NT2/D1 (cell line): ENCODE measurements at regions not wholly inside any gene's neighbourhood (a gene's known extent, or its start where the extent isn't known, plus 50 kb on each side); places are given as distances from the start of the nearest gene placed in this dataset.
A peak's percentile ranks its signal among the peaks of the same experiment; 100 is the strongest.

Source experiments
- DNase-seq: peaks from one replicate; pipeline ENCODE4 v3.0.0-alpha.2; 2011; ENCODE audit warnings: low read depth, low spot score
- H3K27me3 ChIP-seq: 2 replicates; pipeline ENCODE4 v1.6.0; 2011; ENCODE audit warnings: mild to moderate bottlenecking; ENCODE audit not compliant: insufficient read length, insufficient read depth
- H3K36me3 ChIP-seq: 2 replicates; pipeline ENCODE4 v1.6.1; 2011; ENCODE audit warnings: mild to moderate bottlenecking, low read length, mixed read lengths; ENCODE audit not compliant: insufficient read depth, insufficient read length
- H3K4me1 ChIP-seq: 2 replicates; pipeline ENCODE4 v1.5.1; 2011; ENCODE audit not compliant: insufficient read depth, insufficient read length
- H3K4me3 ChIP-seq: 2 replicates; pipeline ENCODE4 v1.5.1; 2011; ENCODE audit warnings: low read depth; ENCODE audit not compliant: insufficient read length
- H3K9ac ChIP-seq: 2 replicates; pipeline ENCODE4 v1.6.0; 2011; ENCODE audit warnings: low read depth; ENCODE audit not compliant: insufficient read length
- H3K9me3 ChIP-seq: 2 replicates; pipeline ENCODE4 v1.5.1; 2011; ENCODE audit warnings: mild to moderate bottlenecking, low read length; ENCODE audit not compliant: insufficient read depth
- SUZ12 ChIP-seq: IDR thresholded peaks from 2 replicates; pipeline ENCODE4 v1.6.1; 2011; ENCODE audit not compliant: insufficient read length, insufficient read depth; ENCODE audit errors: extremely low read depth
- YY1 ChIP-seq: IDR thresholded peaks from 2 replicates; pipeline ENCODE4 v1.6.1; 2011; ENCODE audit not compliant: insufficient read length, insufficient read depth
- ZNF274 ChIP-seq: IDR thresholded peaks from 2 replicates; pipeline ENCODE4 v1.6.1; 2011; ENCODE audit warnings: mild to moderate bottlenecking, low read depth, low read length

DNA sequence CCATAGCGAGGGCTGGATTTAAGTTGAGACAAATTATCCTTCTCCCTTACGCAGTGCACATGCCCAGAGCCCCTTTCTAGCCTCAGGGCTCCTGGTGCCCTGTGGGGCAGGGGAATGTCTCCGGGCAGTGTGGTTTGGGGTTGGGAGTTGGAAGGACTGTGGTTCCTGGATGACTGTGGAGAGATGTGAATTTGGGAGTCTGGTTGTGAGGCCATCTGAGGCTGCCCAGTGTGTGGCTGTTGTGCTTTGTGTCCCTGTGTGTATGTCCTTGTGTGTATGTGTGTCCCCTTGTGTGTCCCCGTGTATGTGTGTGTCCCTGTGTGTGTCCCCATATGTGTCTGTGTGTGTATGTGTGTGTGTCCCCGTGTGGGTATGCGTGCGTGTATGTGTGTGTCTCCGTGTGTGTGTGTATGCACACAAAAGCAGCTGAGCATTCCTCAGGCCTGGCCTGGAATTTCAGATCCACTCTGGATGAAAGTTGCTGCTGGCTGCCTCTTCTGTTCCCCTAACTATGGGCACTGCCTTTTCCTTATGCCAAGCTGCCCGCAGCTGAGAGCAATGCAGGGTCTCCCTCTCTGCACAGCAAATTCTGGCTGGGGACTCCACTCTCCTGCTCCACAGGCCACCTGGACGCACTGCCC lies 65.4 kb downstream of the UBIAD1 start:
- TF ChIP-seq ZNF274, result no peak
- no peak for TF ChIP-seq SUZ12
- TF ChIP-seq YY1, result no peak
- peaks cover 18% of the 10 kb centered on the region for H3K4me1 ChIP-seq
- H3K4me3 ChIP-seq, result no peak overlapping the region
- peak overlapping the region; percentile 44 for H3K9ac ChIP-seq
- H3K27me3 ChIP-seq, result peaks cover 4% of the 10 kb centered on the region
- no peak for DNase-seq
- no peaks in the 10 kb centered on the region for H3K36me3 ChIP-seq
- H3K9me3 ChIP-seq, result no peaks in the 10 kb centered on the region

DNA sequence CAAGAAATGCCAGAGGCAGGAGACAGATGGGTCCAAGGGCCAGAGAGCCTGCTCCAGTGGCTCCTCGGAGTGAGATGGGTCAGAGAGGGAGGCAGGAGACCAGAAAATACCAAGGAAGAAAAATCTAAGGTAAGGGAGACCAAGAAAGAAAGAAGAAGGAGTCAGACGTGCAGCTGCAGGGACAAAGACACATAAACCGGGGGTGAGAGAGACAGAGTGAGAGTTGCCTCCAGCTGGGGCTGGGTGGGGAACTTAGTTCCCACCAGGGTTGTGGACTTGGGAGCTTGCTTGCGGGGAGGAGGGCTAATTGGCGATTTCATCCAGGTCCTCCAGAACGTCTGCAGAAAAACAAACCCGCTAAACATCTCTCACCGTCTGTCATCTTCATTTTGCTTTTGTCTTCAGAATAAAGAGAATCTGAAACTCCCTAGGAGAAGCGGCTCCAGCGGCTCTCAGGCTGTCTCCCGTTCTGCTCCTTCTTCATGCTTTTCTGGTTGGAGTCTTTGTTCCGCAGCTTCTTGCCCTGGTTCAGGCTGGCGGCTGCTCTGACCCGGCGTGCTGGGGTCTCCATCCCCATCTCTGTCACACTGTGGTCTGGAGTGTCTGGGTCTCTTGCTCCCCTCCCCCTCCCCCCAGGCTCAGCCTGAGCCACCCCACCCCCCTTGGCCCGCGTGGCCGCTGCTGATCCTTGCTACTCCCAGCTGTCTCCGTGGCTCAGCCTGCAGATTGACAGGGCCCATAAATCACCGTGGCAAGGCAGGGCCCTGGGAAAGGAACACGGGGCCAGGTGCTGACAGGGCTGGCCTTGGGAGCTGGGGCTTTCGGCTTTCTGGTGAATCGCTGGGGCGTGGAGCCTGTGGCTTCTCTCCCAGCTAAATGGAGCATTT lies 66.6 kb downstream of the UBIAD1 start:
- H3K9me3 ChIP-seq, result no peaks in the 10 kb centered on the region
- DNase-seq, result no peak
- peak overlapping the region; percentile 39 for H3K9ac ChIP-seq
- peak overlapping the region; percentile 20 for H3K4me3 ChIP-seq
- TF ChIP-seq YY1 (no peak), ZNF274 (no peak), SUZ12 (no peak)
- H3K4me1 ChIP-seq, result peaks cover 11% of the 10 kb centered on the region
- no peaks in the 10 kb centered on the region for H3K36me3 ChIP-seq
- peaks cover 4% of the 10 kb centered on the region for H3K27me3 ChIP-seq

DNA sequence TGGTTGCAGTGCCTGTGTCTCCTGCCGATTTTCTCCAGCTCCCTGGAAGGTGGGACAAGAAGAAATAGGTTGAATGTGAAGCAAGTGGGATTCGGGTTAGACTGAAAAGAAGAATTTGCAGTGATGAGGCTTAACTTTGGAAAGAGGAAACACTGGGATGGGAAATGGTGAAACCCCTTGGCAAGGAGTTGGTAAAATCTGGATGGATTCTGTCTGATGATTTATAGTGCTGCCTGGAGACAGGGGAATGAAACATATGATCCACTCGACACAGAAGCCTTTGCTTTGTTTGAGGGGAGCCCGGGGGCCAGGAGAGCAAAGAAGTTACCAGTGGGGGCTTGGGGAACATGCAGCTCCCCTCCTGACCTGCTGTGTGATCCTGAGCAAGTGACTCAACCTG lies 67.2 kb downstream of the UBIAD1 start:
- TF ChIP-seq SUZ12 (no peak), ZNF274 (no peak), YY1 (no peak)
- H3K27me3 ChIP-seq, result peaks cover 4% of the 10 kb centered on the region
- DNase-seq, result no peak

DNA sequence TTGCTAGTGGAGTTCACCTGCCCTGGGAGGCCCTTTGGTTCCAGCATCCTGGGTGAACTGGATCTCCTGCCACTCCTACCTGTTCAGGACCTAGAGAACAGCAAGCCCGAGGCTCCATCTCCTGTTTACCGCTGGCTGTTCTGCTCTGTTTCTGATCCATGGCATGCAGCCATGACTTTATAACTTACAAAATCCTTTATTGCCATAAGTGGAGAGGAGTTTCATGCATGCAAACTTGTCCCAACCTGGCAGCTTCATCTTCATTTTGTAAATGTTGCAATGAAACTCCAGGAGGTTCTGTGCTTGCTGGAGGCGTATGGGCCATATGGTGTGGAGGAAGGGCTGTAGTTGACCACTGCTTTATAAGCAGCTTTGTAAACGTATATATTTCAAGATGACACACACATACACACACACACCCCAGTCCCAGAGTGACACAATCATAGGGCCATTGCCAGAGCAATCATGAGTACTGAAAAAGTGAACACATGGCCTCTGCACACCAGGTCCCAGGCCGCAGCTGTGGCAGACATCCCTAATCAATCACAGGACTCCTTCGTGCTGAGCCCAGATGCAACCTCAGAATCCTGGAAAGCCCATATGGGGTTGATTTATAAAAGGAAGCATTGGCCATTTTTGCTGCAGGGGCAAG lies 69.0 kb downstream of the UBIAD1 start:
- DNase-seq, result no peak
- no peaks in the 10 kb centered on the region for H3K9me3 ChIP-seq
- no peaks in the 10 kb centered on the region for H3K36me3 ChIP-seq
- H3K9ac ChIP-seq, result no peak overlapping the region
- peaks cover 6% of the 10 kb centered on the region for H3K4me1 ChIP-seq
- H3K4me3 ChIP-seq, result no peak overlapping the region
- H3K27me3 ChIP-seq, result peaks cover 4% of the 10 kb centered on the region
- no peak for TF ChIP-seq ZNF274
- no peak for TF ChIP-seq SUZ12
- TF ChIP-seq YY1, result no peak

More for the DNA sequence above, 67.2 kb downstream of the UBIAD1 start:
- H3K36me3 ChIP-seq, result no peaks in the 10 kb centered on the region
- H3K9ac ChIP-seq, result peak overlapping the region; percentile 39
- no peaks in the 10 kb centered on the region for H3K9me3 ChIP-seq
- no peak overlapping the region for H3K4me3 ChIP-seq
- peaks cover 6% of the 10 kb centered on the region for H3K4me1 ChIP-seq

DNA sequence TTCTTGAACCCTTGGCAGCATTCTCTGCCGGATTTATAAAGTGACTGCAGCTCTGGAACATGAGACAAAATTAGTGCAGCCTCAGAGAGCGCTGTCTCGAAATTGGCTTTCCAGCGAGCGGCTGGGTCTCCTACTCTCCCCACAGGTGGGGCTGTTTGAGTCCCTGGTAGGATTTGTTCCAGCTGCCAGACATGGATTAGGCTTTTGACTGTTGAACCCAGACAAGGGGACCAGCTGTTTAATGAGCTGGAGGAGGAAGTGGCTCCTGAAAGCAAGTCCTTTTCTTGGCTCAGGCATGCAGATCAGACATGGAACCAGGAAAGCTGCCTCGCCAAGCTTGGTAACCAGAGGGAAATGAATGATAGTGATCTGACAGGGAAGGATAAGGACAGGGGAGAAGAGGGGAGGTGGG lies 69.6 kb downstream of the UBIAD1 start:
- H3K27me3 ChIP-seq, result peaks cover 4% of the 10 kb centered on the region

DNA sequence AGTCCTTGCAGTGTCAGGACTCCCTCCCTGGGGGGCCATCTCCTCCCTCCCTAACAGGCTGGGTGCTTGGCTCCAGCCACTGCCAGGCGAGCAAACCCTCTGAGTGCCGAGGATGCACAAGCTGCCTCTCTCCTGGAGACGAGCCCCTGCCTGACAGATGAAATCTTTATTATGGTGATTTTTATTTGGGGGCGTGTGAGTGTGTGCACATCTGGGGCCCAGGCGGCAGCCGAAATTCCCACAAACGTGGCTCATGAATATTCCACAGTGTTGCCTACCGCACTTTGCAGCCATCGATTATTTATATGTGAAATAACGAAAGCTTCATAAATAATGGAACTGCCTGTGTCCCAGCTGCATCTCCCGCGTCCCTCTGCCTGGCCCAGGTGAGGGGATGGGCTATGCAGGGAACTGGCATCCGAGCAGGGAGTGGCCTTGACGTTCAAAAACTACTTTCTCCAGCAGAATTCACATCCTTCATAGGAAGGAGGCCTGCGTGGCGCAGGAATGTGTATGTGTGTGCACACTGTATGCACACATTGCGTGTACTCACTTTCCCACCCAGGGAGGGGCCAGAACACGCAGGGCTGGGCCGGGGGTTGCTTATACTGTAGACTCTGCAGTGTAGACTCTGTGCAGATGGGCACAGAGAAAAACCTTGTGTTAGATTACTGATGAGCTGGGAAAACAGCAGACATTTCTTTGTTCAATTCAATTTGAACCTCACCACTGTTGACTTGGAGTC lies 73.1 kb downstream of the UBIAD1 start:
- no peaks in the 10 kb centered on the region for H3K36me3 ChIP-seq
- H3K27me3 ChIP-seq, result no peaks in the 10 kb centered on the region
- no peaks in the 10 kb centered on the region for H3K4me1 ChIP-seq
- no peak overlapping the region for H3K9ac ChIP-seq
- H3K4me3 ChIP-seq, result no peak overlapping the region
- no peak for DNase-seq
- H3K9me3 ChIP-seq, result peaks cover 13% of the 10 kb centered on the region; the same call in 1 of the 2 replicates
- no peak for TF ChIP-seq ZNF274
- TF ChIP-seq SUZ12, result no peak
- TF ChIP-seq YY1, result no peak

More for the DNA sequence above, 69.6 kb downstream of the UBIAD1 start:
- no peak for DNase-seq
- Histone ChIP-seq H3K9me3 (no peaks in the 10 kb centered on the region), H3K36me3 (no peaks in the 10 kb centered on the region), H3K4me3 (no peak overlapping the region), H3K4me1 (peaks cover 6% of the 10 kb centered on the region), H3K9ac (no peak overlapping the region)
- TF ChIP-seq YY1 (no peak), SUZ12 (no peak), ZNF274 (no peak)
